ENCODE measurements at regions not wholly inside any gene's neighbourhood (a gene's known extent, or its start where the extent isn't known, plus 50 kb on each side); places are given as distances from the start of the nearest gene placed in this dataset. TPM values are rescaled to one million over a fixed set of nuclear protein-coding genes. Genes with fewer than 3 reads are reported as not detected.

Small RNA genes in the stretch of these regions (small RNA-seq; reads per million reads assigned to genes)
- gene RF00139: not detected
- gene RF02091: not detected
